ENCODE measurements at regions not wholly inside any gene's neighbourhood (a gene's known extent, or its start where the extent isn't known, plus 50 kb on each side); places are given as distances from the start of the nearest gene placed in this dataset.

- TF ChIP-seq EZH2phosphoT487 (IDR thresholded peaks at IDR 0.05; ENCODE audit: insufficient read depth, low read depth) (no peak), EZH2 (IDR thresholded peaks at IDR 0.05; ENCODE audit: insufficient read depth, poor library complexity, severe bottlenecking) (no peak)
Measured at GRCh38 chr10:33808475-33808874, 474.0 kb upstream of the NRP1 start.
